Fibroblast of pulmonary artery (primary cell): ENCODE measurements at regions not wholly inside any gene's neighbourhood (a gene's known extent, or its start where the extent isn't known, plus 50 kb on each side); places are given as distances from the start of the nearest gene placed in this dataset.

ENCODE experiments used
- DNase-seq: peaks from one replicate; pipeline ENCODE4 v3.0.0-alpha.2; 2010; ENCODE audit warnings: low read depth
- H3K4me3 ChIP-seq: replicated peaks from 2 replicates; pipeline ENCODE4 v1.5.1; 2011; ENCODE audit warnings: low read depth, mild to moderate bottlenecking, control low read depth, low read length, moderate library complexity
- CTCF ChIP-seq: IDR thresholded peaks from 2 replicates; pipeline ENCODE4 v1.5.1; 2011; ENCODE audit warnings: mild to moderate bottlenecking, control low read depth, low read length, inconsistent platforms; ENCODE audit errors: missing control alignments

DNA sequence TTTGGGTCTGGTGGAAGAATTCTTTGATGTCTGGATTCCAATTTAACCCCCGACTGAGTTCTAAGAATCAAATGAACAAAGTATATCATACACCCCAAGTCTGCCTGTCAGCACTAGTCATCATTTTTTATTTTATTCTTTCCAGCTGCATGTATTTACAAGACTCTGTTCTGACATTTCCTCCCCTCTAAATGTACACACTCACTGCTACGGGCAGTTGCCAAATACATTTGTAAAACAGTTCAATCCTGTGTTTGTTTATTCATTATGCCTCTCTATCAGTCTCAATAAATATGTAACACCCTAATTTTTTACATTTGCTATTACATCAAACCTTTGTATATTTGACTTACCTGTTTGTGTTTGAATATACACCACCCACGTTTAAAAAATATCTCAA, 422.3 kb upstream of the PSMD7 start:
- H3K4me3 ChIP-seq, result no peak overlapping the region
- no peak for DNase-seq
- no peak for TF ChIP-seq CTCF

GRCh38 chr16:73873643-73874042, 423.0 kb upstream of the PSMD7 start:
- no peak overlapping the region for H3K4me3 ChIP-seq
- no peak for TF ChIP-seq CTCF
- no peak for DNase-seq

DNA sequence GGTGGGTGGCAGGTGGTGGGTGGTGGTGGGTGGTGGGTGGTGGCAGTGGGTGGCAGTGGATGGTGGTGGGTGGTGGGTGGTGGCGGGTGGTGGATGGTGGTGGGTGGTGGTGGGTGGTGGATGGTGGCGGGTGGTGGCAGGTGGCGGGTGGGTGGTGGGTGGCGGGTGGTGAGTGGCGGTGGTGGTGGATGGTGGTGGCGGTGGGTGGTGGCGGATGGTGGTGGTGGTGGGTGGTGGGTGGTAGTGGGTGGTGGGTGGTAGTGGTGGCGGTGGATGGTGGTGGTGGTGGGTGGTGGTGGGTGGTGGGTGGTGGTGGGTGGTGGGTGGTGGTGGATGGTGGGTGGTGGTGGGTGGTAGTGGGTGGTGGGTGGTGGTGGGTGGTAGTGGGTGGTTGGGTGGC, 423.8 kb upstream of the PSMD7 start:
- no peak for TF ChIP-seq CTCF
- no peak for DNase-seq
- H3K4me3 ChIP-seq, result no peak overlapping the region

DNA sequence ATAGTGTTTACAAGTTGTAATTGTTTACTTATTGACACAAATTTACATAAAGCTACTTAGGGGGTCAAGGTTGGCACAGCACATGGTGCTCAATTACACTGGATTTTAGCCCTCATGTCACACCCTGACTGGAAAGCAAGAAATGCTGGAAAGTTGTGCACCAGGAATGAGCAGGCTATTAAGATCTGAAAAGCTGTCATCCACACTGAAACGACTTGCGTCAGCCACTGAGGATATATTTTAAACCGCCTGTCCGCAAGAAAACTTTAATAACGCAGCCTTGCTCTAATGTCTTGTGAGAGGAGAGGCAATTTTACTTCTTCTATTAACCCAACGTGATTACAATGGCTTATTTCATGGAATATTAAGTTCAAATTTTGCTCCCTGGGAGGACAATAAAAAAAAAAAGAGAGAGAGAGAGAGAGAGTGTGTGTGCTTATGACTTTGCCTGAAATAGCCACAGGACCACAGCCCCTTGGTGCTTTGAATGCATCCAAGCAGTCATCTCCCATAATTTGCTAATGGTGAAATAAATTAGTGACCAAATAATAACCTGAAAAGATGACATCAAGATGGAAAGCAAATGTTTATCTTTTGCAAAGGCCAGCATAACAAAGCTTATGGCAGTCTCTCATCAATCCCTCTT, 425.4 kb upstream of the PSMD7 start:
- DNase-seq, result no peak
- TF ChIP-seq CTCF, result no peak
- H3K4me3 ChIP-seq, result no peak overlapping the region

GRCh38 chr16:73869126-73869525, 427.5 kb upstream of the PSMD7 start:
- no peak for TF ChIP-seq CTCF
- DNase-seq, result no peak
- H3K4me3 ChIP-seq, result no peak overlapping the region

- no peak for TF ChIP-seq CTCF
- H3K4me3 ChIP-seq, result no peak overlapping the region
- no peak for DNase-seq
These were observed 431.7 kb upstream of the PSMD7 start for GRCh38 chr16:73864868-73865267.

DNA sequence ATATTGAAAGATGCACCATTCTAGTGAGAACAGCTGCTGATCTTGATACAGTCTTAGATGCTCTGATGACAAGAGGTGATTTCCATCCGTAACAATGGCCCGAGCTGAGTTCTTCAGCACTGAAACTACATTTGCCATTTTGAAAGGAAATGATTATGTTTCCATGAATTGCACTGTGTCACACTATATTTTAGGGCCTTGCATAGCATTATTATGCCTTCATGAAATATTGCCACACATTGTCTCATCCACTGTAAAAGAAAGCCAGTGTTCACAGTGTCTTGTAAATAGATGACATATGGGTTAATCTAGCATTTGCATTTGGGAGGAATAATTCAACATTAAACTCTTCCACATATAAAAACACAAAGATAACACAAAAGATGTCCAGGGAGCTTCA, 438.3 kb upstream of the PSMD7 start:
- TF ChIP-seq CTCF, result no peak
- no peak for DNase-seq
- H3K4me3 ChIP-seq, result no peak overlapping the region
